ENCODE measurements at regions not wholly inside any gene's neighbourhood (a gene's known extent, or its start where the extent isn't known, plus 50 kb on each side); places are given as distances from the start of the nearest gene placed in this dataset.

DNA sequence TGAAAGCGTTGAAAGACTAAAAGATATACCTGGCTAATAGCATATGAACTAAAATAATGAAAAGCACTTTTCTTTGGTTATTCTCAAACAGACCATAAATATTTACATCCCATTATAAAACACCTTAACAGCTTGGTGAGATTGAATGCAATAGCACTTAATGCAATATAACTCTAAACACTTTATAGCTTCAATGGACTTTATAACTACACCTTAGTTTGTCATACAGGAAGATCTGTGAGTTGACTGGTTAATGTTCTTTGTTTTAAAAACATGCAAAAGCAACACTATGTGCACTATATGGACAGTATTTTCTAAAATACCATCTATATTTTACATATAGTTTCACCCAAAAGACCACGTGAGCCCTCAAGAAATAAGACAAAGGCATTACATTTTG is 353.3 kb upstream of the ACVR2A start:
- no peaks in the 10 kb centered on the region for H3K27me3 ChIP-seq

DNA sequence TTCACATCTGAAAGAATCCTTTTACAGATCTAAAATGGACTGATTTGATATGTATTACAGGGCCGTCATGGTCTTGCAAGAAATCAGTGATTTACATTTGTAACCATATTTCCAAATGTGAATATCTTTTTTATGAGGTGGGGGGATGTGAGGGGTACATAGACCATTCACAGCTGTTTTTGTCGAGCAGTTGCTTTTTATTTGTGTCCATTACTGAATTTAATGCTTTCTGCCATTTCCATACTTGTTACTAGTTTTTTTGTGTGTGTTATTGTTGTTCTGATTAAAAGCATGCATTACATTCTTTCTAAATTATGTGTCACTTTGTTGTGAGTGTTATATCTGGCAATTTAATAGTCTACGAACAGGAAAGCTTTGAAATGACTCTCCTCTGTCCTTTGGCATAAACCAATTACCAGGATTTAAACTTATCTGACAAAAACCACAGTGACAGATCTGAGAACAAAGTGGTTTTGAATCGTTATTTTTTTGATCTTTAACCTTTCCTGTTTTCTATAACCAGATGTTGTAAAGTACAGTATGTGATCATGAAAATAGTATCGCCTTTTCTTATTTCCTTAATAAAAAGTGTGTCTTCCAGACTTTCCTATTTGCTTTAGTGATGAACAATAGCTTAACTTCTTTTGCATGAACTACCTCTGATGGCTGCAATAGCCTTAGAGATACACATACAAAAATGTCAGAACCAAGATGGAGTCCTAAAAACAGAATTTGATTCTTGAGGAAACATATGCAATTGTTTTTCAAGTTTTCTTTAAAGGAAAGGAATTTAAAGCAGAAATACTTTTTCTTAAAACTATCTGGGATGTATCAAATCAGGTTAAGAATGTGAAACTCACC is 354.2 kb upstream of the ACVR2A start:
- H3K36me3 ChIP-seq: no peaks in the 10 kb centered on the region
- intact Hi-C loops (cut with DNase I): no loop called here
- H3K9me3 ChIP-seq: no peaks in the 10 kb centered on the region
- no peak overlapping the region for H3K27ac ChIP-seq
- TF ChIP-seq, protein P1, sequence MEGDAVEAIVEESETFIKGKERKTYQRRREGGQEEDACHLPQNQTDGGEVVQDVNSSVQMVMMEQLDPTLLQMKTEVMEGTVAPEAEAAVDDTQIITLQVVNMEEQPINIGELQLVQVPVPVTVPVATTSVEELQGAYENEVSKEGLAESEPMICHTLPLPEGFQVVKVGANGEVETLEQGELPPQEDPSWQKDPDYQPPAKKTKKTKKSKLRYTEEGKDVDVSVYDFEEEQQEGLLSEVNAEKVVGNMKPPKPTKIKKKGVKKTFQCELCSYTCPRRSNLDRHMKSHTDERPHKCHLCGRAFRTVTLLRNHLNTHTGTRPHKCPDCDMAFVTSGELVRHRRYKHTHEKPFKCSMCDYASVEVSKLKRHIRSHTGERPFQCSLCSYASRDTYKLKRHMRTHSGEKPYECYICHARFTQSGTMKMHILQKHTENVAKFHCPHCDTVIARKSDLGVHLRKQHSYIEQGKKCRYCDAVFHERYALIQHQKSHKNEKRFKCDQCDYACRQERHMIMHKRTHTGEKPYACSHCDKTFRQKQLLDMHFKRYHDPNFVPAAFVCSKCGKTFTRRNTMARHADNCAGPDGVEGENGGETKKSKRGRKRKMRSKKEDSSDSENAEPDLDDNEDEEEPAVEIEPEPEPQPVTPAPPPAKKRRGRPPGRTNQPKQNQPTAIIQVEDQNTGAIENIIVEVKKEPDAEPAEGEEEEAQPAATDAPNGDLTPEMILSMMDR (IDR thresholded peaks at IDR 0.05): no peak
- ATAC-seq (no peak), DNase-seq (no peak)
- H3K4me1 ChIP-seq: no peaks in the 10 kb centered on the region
- no peaks in the 10 kb centered on the region for H3K27me3 ChIP-seq
- no peak overlapping the region for H3K4me3 ChIP-seq

More for the DNA sequence above, 353.3 kb upstream of the ACVR2A start:
- intact Hi-C loops (cut with DNase I): no loop called here
- DNase-seq (no peak), ATAC-seq (no peak)
- TF ChIP-seq, protein P1 (IDR thresholded peaks at IDR 0.05): no peak
- Histone ChIP-seq H3K4me1 (no peaks in the 10 kb centered on the region), H3K27ac (no peak overlapping the region), H3K4me3 (no peak overlapping the region), H3K36me3 (no peaks in the 10 kb centered on the region), H3K9me3 (no peaks in the 10 kb centered on the region)

DNA sequence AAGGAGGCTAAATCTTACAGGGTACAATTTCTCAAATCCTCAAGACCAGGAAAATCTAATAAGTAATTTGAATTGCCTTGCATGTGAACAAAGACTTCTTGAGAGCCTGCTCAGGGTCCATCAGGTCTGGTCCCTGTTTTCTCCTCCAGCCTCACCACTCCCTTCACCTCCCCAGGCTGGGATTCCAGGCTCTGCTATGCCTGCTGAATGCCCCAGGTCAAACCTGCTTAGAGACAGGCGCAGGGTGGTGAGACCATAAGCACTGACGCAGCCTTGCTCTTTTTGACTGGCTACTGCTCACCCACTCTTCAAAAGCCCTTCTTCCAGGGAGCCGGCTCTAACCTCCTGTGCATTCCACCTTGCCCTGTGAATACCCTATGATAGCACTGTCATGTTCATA is 356.4 kb upstream of the ACVR2A start:
- Histone ChIP-seq H3K36me3 (no peaks in the 10 kb centered on the region), H3K4me3 (no peak overlapping the region), H3K27me3 (no peaks in the 10 kb centered on the region), H3K9me3 (no peaks in the 10 kb centered on the region), H3K27ac (no peak overlapping the region), H3K4me1 (no peaks in the 10 kb centered on the region)
- intact Hi-C loops (cut with DNase I): no loop called here
- TF ChIP-seq, protein P1 (IDR thresholded peaks at IDR 0.05): no peak
- no peak for DNase-seq
- ATAC-seq: no peak

DNA sequence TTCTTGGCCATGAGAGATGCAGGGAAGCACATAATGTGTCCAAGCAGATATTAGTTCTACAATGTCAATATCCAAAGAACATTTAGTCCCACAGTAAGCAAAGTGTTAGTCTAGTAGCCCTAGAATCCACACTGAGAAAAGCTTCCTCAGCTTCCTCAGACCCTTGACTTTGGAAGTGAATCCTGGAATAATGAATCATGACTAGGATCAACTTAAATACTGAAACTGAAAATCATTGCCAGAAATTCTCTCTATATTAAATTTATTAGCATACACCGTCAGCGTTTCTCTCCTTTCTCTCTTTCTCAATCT is 356.9 kb upstream of the ACVR2A start:
- H3K36me3 ChIP-seq: no peaks in the 10 kb centered on the region
- intact Hi-C loops (cut with DNase I): no loop called here

DNA sequence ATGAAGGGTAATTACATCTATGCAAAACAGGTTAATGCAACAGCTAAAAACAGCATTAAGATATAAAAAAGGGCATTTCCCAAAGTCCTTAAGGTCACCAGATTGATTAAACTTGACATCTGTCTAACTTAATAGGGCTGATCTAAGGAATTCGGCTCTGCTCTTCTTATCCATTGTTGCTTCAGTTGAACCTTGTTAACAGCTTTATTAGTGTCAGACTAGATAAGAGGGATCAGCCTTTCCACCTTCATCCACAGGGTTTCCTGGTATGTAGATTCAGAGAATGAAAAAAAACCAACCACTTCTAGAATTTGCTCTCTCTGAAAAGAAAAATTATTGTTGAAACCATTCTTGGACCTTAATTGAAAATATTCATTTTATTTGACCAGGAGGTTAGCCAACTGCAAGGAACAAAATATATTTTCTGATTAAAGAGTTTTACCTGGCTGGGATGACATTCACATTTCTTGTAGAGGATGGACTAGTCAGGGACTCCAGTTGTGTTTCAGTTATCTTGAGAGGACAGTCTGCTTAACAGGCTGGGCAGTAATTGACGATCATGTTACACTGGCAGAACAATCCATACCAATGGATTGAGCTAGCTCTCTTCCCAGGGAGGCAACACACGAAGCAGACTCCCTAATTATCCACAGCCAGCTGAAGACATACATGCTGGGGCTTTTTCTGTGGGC is 357.4 kb upstream of the ACVR2A start:
- no peaks in the 10 kb centered on the region for H3K27me3 ChIP-seq
- no peak for ATAC-seq
- TF ChIP-seq, protein P1 (IDR thresholded peaks at IDR 0.05): no peak
- no peak overlapping the region for H3K27ac ChIP-seq
- no peak for DNase-seq
- no peaks in the 10 kb centered on the region for H3K36me3 ChIP-seq
- no peak overlapping the region for H3K4me3 ChIP-seq
- intact Hi-C loops (cut with DNase I): no loop called here
- H3K9me3 ChIP-seq: no peaks in the 10 kb centered on the region
- H3K4me1 ChIP-seq: no peaks in the 10 kb centered on the region

More for the DNA sequence above, 356.9 kb upstream of the ACVR2A start:
- no peak for DNase-seq
- TF ChIP-seq, protein P1 (IDR thresholded peaks at IDR 0.05): no peak
- Histone ChIP-seq H3K4me3 (no peak overlapping the region), H3K9me3 (no peaks in the 10 kb centered on the region), H3K27me3 (no peaks in the 10 kb centered on the region), H3K27ac (no peak overlapping the region), H3K4me1 (no peaks in the 10 kb centered on the region)
- ATAC-seq: no peak

Measured in left lung (tissue), 4 donors.